T-helper 9 cell (primary cell): ENCODE measurements at regions not wholly inside any gene's neighbourhood (a gene's known extent, or its start where the extent isn't known, plus 50 kb on each side); places are given as distances from the start of the nearest gene placed in this dataset.
"Not testable (repeated sequence)": the region's sequence is repeated elsewhere in the genome, so short reads cannot be mapped to it uniquely, and the experiment has no call there.

Experiments
- DNase-seq: peaks from one replicate; pipeline ENCODE4 v3.0.0-alpha.2; 2020

GRCh38 chr2:234272069-234272850 is 221.8 kb downstream of the SPP2 start:
- DNase-seq = no peak

- no peak for DNase-seq
These were observed 220.8 kb downstream of the SPP2 start for GRCh38 chr2:234271338-234271737.

- no peak for DNase-seq
These were observed 219.3 kb downstream of the SPP2 start for GRCh38 chr2:234269769-234270204.

- DNase-seq = no peak
These were observed 217.0 kb downstream of the SPP2 start for GRCh38 chr2:234267534-234267933.

- no peak for DNase-seq
These were observed 216.4 kb downstream of the SPP2 start for GRCh38 chr2:234266952-234267351.

GRCh38 chr2:234265206-234265605 is 214.7 kb downstream of the SPP2 start:
- no peak for DNase-seq

- DNase-seq = no peak
These were observed 211.2 kb downstream of the SPP2 start for GRCh38 chr2:234261736-234262135.

- DNase-seq = no peak
These were observed 208.9 kb downstream of the SPP2 start for GRCh38 chr2:234259440-234259839.

GRCh38 chr2:234258562-234259141 is 208.2 kb downstream of the SPP2 start:
- DNase-seq = no peak

- DNase-seq = no peak
These were observed 207.5 kb downstream of the SPP2 start for GRCh38 chr2:234257859-234258561.

- no peak for DNase-seq
These were observed 206.0 kb downstream of the SPP2 start for GRCh38 chr2:234256516-234256915.

- no peak for DNase-seq
These were observed 204.4 kb downstream of the SPP2 start for GRCh38 chr2:234254783-234255521.

GRCh38 chr2:234252772-234253171 is 202.3 kb downstream of the SPP2 start:
- no peak for DNase-seq

- DNase-seq = no peak
These were observed 201.1 kb downstream of the SPP2 start for GRCh38 chr2:234251326-234252271.

- no peak for DNase-seq
These were observed 200.4 kb downstream of the SPP2 start for GRCh38 chr2:234250926-234251325.

- no peak for DNase-seq
These were observed 199.4 kb downstream of the SPP2 start for GRCh38 chr2:234249873-234250272.

GRCh38 chr2:234249034-234249735 is 198.7 kb downstream of the SPP2 start:
- no peak for DNase-seq

GRCh38 chr2:234248213-234248710 is 197.8 kb downstream of the SPP2 start:
- not testable (repeated sequence) for DNase-seq

- DNase-seq = no peak
These were observed 197.1 kb downstream of the SPP2 start for GRCh38 chr2:234247453-234248180.

- no peak for DNase-seq
These were observed 195.4 kb downstream of the SPP2 start for GRCh38 chr2:234245945-234246344.
